ENCODE measurements at regions not wholly inside any gene's neighbourhood (a gene's known extent, or its start where the extent isn't known, plus 50 kb on each side); places are given as distances from the start of the nearest gene placed in this dataset.
"Not testable (repeated sequence)": the region's sequence is repeated elsewhere in the genome, so short reads cannot be mapped to it uniquely, and the experiment has no call there.

- no peak for DNase-seq
- in situ Hi-C loops (cut with HindIII; ENCODE audit: low pct_ligation_motif_present, low pct_unique_long_range_greater_than_20kb, low sequenced_read_pairs): no loop called here
Observed at GRCh38 chr14:25699981-25700380, 650.0 kb upstream of the STXBP6 start.

GRCh38 chr14:25698111-25698510, 648.2 kb upstream of the STXBP6 start:
- in situ Hi-C loops (cut with HindIII; ENCODE audit: low pct_ligation_motif_present, low pct_unique_long_range_greater_than_20kb, low sequenced_read_pairs): no loop called here

GRCh38 chr14:25696176-25696575, 646.2 kb upstream of the STXBP6 start:
- in situ Hi-C loops (cut with HindIII; ENCODE audit: low pct_ligation_motif_present, low pct_unique_long_range_greater_than_20kb, low sequenced_read_pairs): no loop called here
- no peak for DNase-seq

More at GRCh38 chr14:25698111-25698510, 648.2 kb upstream of the STXBP6 start:
- no peak for DNase-seq

GRCh38 chr14:25685004-25685403, 635.1 kb upstream of the STXBP6 start:
- in situ Hi-C loops (cut with HindIII; ENCODE audit: low pct_ligation_motif_present, low pct_unique_long_range_greater_than_20kb, low sequenced_read_pairs): no loop called here
- DNase-seq: no peak

- DNase-seq: no peak
- in situ Hi-C loops (cut with HindIII; ENCODE audit: low pct_ligation_motif_present, low pct_unique_long_range_greater_than_20kb, low sequenced_read_pairs): no loop called here
Observed at GRCh38 chr14:25680934-25681333, 631.0 kb upstream of the STXBP6 start.

- DNase-seq; in situ Hi-C loops (cut with HindIII; ENCODE audit: low pct_ligation_motif_present, low pct_unique_long_range_greater_than_20kb, low sequenced_read_pairs): not testable (repeated sequence)
Observed at GRCh38 chr14:25680511-25680910, 630.6 kb upstream of the STXBP6 start.

- in situ Hi-C loops (cut with HindIII; ENCODE audit: low pct_ligation_motif_present, low pct_unique_long_range_greater_than_20kb, low sequenced_read_pairs): no loop called here
- DNase-seq: no peak
Observed at GRCh38 chr14:25677111-25677510, 627.2 kb upstream of the STXBP6 start.

GRCh38 chr14:25667387-25667786, 617.4 kb upstream of the STXBP6 start:
- in situ Hi-C loops (cut with HindIII; ENCODE audit: low pct_ligation_motif_present, low pct_unique_long_range_greater_than_20kb, low sequenced_read_pairs): no loop called here
- no peak for DNase-seq

- in situ Hi-C loops (cut with HindIII; ENCODE audit: low pct_ligation_motif_present, low pct_unique_long_range_greater_than_20kb, low sequenced_read_pairs): no loop called here
- DNase-seq: no peak
Observed at GRCh38 chr14:25666877-25667276, 616.9 kb upstream of the STXBP6 start.

GRCh38 chr14:25658988-25659387, 609.0 kb upstream of the STXBP6 start:
- in situ Hi-C loops (cut with HindIII; ENCODE audit: low pct_ligation_motif_present, low pct_unique_long_range_greater_than_20kb, low sequenced_read_pairs): no loop called here
- no peak for DNase-seq

GRCh38 chr14:25630447-25630846, 580.5 kb upstream of the STXBP6 start:
- DNase-seq: no peak
- in situ Hi-C loops (cut with HindIII; ENCODE audit: low pct_ligation_motif_present, low pct_unique_long_range_greater_than_20kb, low sequenced_read_pairs): no loop called here

GRCh38 chr14:25628978-25629377, 579.0 kb upstream of the STXBP6 start:
- in situ Hi-C loops (cut with HindIII; ENCODE audit: low pct_ligation_motif_present, low pct_unique_long_range_greater_than_20kb, low sequenced_read_pairs): no loop called here

GRCh38 chr14:25628390-25628789, 578.4 kb upstream of the STXBP6 start:
- no peak for DNase-seq
- in situ Hi-C loops (cut with HindIII; ENCODE audit: low pct_ligation_motif_present, low pct_unique_long_range_greater_than_20kb, low sequenced_read_pairs): no loop called here

More at GRCh38 chr14:25628978-25629377, 579.0 kb upstream of the STXBP6 start:
- no peak for DNase-seq

GRCh38 chr14:25626986-25627385, 577.0 kb upstream of the STXBP6 start:
- in situ Hi-C loops (cut with HindIII; ENCODE audit: low pct_ligation_motif_present, low pct_unique_long_range_greater_than_20kb, low sequenced_read_pairs): no loop called here
- no peak for DNase-seq

GRCh38 chr14:25622763-25623162, 572.8 kb upstream of the STXBP6 start:
- no peak for DNase-seq
- in situ Hi-C loops (cut with HindIII; ENCODE audit: low pct_ligation_motif_present, low pct_unique_long_range_greater_than_20kb, low sequenced_read_pairs): no loop called here

- DNase-seq: no peak
- in situ Hi-C loops (cut with HindIII; ENCODE audit: low pct_ligation_motif_present, low pct_unique_long_range_greater_than_20kb, low sequenced_read_pairs): no loop called here
Observed at GRCh38 chr14:25620515-25620914, 570.6 kb upstream of the STXBP6 start.

- no peak for DNase-seq
- in situ Hi-C loops (cut with HindIII; ENCODE audit: low pct_ligation_motif_present, low pct_unique_long_range_greater_than_20kb, low sequenced_read_pairs): no loop called here
Observed at GRCh38 chr14:25615174-25615573, 565.2 kb upstream of the STXBP6 start.

- in situ Hi-C loops (cut with HindIII; ENCODE audit: low pct_ligation_motif_present, low pct_unique_long_range_greater_than_20kb, low sequenced_read_pairs): no loop called here
- DNase-seq: no peak
Observed at GRCh38 chr14:25607192-25607591, 557.2 kb upstream of the STXBP6 start.

- in situ Hi-C loops (cut with HindIII; ENCODE audit: low pct_ligation_motif_present, low pct_unique_long_range_greater_than_20kb, low sequenced_read_pairs): no loop called here
- no peak for DNase-seq
Observed at GRCh38 chr14:25602106-25602505, 552.2 kb upstream of the STXBP6 start.

- in situ Hi-C loops (cut with HindIII; ENCODE audit: low pct_ligation_motif_present, low pct_unique_long_range_greater_than_20kb, low sequenced_read_pairs): no loop called here
- no peak for DNase-seq
Observed at GRCh38 chr14:25588751-25589150, 538.8 kb upstream of the STXBP6 start.

GRCh38 chr14:25574628-25575325, 524.8 kb upstream of the STXBP6 start:
- in situ Hi-C loops (cut with HindIII; ENCODE audit: low pct_ligation_motif_present, low pct_unique_long_range_greater_than_20kb, low sequenced_read_pairs): no loop called here
- DNase-seq: no peak

Measured in ACHN (cell line).